Hindlimb muscle (tissue), 1 donor: ENCODE measurements at regions not wholly inside any gene's neighbourhood (a gene's known extent, or its start where the extent isn't known, plus 50 kb on each side); places are given as distances from the start of the nearest gene placed in this dataset.

ENCODE experiments used
- DNase-seq: peaks from one replicate; pipeline ENCODE4 v3.0.0-alpha.2; 2013

DNA sequence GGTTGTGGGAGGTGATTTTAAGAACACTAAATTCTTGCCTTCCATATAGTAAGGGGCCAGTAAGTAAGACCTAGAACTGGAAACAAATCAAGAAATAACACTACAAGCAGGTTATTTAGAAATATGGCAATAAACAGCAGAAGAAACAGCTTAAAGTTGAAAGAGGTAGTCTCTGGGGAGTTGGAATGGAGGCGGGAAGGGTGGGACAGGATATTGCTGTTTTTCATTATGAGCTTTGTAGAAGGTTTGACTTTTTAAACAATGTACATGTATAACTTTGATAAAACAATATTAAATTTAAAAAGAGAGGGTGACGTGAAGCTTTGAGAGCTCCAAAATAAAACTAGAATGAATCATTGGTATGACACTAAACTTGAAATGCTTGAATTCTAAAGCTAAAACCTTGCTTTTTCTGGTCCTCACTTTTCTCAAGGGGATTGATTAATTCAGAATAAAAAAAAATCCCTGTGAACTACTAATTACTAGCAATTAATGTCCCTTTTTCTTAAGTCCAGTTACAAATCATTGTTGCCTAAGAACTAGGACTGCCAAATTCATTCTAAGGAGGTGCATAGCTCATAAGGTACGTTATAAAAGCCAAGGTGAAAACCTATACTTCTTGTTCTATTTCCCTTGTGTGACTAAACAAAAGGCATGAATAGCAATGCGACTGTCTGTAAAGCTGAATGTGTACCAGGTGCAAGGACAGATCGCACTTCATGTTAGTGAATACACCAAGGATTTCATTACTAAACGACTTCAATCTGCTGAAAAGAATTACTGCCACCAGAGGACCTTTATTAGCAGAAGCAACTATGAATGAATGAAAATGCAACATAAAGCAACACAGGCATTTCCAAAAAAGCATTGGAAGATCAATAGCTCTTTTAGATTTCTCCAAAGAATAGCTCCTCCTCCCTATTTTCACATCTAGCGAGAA, 177.5 kb downstream of the RBM43 start:
- DNase-seq: peak; percentile 36

DNA sequence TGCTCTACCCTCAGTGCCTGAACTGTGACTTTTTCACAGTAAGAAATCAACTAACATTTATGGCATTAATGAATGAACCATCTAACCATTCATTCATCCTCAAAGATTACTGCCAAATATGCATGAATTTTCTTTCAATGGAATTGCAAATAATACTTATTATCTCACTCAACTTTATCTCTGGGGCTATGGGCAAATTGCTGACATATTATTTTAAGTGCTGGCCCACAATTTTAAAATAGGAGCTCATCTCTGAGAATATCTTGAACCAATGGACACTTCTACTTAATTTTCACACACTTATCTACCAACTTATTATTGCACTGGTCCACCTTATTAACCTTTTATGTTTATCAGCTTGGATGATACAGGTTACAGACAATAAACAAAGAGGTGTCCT, 182.8 kb downstream of the RBM43 start:
- no peak for DNase-seq

DNA sequence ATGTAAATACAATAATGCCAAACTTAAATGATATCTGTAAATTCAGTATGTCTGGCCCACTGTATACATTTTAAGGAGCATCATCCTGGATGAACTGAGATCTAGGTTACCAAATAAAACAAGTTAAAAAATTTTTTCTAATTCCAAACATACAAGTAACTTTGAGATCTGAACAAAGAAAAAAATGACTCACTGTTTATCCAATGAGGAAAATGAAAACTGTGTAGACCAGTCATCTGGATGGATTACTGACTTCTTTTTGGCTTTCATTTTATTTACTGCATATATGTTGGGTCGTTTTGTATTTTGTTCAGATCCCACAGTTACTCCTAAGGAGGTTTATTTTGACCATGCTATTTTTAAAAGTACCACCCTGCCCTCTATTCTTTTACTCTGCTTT, 189.8 kb downstream of the RBM43 start:
- DNase-seq: no peak

DNA sequence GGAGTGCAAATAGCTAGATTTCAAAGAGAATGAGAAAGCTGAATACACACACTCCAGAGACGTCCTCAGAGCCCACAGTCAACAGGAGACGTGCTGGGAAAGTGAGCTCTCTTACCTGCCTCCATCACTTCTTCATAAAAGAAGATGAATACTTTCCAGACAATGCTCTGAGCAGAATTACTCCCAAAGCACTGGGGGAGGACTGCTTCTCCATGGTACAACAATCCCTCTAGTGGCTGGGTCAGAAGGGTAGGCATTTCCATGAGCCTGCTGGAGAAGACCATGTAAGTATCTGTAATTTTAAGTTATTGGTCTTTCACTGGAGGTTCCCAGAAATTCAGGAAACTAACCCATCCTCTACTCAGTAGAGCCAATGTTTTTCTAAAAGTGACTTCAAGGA, 190.3 kb downstream of the RBM43 start:
- no peak for DNase-seq

DNA sequence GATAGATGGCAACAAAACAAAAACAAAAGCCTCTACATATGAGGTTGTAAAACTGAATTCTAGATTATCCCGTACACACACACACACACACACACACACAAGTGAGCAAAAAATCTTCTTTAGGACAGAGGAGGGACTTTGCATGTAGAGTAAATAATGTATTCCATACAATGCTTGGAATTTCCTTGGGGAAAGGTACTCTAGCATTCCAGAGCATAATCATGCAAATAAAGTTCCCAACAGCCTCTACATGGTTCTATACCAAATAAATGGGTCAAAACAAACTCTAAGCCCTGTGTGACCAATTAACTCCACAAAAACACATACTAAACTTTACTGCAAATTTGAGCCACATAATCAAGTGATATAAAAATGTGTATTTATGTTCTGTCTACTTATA, 191.4 kb downstream of the RBM43 start:
- no peak for DNase-seq

DNA sequence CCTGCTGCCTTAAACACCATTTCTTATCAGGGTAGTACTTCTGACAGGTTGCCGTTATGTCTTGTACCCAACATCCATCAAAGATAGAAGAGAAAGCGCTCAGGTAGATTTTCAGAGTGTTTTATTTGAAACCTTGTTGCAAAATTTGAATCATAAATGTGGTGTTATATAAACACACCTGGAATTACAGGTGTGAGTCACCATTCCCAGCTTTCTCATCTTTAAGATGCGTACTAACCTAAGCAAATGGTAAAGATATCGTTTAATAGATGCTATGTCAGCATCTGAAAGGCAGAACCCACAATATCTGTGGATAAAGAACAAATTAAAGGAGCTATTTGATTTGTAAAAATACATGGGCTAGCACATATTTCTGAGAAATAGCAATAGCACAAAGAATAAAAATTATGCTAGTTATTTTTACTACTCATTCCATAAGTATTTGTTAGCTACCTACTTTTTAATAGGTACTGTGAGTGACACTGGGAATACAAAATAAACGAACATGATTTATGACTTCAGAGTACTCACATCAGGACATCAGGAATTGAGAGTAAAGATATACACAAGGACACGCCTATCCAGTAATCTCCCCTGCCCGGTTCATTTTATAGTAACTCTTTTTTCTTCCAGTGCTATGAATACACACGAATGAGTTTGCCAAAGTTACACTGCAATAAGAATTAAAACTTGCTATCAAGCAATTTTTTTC, 193.8 kb downstream of the RBM43 start:
- DNase-seq: no peak

DNA sequence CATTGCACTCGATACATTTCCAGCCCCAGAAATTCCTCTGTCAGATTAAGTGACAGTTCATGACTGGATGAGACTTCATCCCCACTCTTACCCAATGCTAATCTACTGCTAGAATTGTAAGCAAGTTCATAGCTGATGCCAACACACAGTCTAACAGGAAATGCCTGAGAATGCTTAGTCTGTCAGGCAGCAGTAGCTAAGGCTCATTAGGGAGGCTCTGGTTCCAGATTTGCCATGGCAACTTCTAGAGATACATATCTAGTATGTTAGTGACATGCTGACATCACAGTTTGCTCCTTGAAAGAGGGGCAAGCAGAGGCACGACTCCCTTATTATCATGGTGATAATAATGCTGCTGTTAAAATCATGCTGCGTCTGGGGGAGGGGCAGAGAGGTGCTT, 198.4 kb downstream of the RBM43 start:
- no peak for DNase-seq

DNA sequence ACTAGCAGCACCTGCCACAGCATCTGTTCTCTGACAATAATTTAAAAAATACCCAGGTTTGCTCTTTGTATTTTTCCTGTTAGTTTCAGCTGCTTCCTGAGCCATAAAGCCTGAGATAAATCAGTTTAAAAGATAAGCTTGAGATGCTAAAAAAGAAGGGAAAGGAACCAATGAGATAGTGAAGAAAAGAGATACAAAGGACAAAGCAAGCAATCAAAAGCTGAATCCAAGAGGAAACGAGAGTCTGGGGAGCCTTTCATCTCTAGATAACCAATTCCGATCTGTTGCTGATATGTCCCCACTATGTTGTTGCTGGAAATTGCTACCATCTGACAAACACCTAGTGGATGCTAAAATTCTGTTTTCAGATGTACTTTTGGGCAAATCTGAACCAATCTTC, 201.4 kb downstream of the RBM43 start:
- no peak for DNase-seq

DNA sequence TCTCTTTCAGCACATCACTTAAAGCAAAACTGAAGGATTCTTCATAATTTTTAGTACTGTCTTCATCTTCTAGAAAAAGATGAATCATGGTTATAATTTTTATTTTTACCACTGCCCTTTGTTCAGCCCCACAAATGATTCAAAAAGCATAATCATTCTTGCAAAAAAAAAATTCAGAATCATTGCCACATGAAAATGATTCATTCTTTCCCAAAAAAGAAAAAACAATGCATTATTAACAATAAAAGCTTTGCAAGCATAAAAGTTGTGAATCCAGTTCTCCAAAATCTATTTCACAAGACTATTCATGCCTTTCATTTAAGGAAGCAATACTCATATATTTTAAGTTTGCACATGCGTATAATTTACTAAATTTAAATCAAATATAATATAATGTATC, 204.8 kb downstream of the RBM43 start:
- DNase-seq: no peak

DNA sequence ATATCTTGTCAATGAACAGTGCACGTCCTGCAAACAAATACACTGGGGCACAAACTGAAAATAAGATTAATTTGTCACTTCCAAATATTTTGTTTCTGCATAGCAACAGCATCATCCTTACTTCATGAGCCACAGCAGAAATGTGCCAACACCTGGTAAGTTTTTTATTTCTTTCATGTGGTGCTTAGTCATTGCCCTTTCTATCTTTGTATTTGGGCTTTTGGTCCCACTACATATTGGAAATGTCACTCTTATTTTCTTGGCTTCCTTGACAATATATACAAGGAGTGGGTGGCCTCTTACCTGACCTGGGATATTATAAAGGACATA, 208.0 kb downstream of the RBM43 start:
- no peak for DNase-seq

DNA sequence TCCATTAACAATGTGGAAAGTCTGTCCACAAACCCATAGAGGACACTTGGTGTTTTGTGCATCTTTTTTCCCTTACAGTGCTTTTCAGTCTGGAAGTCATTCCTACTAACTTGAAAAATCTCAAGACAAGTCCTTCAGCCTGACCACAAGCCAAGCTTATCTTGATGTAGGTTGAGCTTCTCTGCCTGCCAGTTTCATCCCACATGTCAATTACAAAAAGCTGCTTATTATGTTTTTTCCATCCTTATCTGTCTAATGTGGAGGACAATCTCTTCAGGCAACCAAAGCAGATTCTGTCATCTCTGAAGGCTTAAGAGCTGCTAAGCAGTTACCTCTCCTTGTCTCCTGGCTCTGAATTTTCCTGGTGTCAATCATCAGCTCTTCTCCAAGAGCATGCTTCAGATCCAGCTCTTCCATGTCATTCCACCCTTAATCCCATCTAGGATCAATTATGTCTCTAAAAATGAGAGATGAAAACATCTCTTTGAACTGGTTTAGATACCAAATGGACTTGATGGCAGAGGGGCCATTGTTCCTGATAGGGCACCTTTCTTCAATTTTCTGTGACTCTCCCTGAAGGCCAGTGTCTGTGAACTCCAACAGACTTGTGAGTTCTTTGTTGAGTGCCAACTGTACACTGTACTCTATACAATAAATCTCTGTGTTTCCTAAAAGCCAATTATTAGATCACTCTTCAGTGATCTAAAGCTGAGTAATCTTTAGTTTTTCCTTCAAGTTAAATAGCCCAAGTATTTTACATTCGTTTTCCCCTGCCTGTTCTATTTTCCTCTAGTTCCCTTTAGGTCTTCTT, 208.6 kb downstream of the RBM43 start:
- DNase-seq: no peak

DNA sequence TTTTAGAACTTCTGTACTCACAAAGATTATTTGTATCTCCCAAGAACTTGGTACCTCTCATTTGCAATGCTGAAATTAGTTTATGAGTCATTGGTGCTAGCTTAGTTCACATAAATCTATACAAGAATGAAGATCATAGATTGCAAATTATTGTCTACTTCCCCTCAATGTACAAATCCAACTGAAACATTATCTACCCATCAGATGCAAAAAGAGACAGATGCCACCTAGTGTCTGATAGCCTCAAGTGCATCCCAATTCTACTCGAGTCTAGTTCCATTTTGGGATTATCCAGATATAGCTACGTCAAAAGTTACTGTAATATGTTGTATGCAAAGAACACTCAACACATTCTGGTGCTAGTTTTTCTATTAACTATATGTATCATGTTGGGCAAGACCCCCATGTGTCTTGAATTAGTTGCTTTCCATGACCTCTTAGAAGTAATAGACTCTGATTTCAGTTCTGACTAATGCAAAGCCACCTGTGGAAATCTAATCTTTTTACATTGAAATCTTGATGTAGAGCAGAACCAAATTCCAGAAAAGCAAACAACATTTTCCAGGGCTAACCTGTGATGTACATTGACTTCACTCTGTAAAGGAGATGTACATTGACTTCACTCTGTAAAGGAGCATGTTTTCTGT, 210.0 kb downstream of the RBM43 start:
- DNase-seq: no peak

DNA sequence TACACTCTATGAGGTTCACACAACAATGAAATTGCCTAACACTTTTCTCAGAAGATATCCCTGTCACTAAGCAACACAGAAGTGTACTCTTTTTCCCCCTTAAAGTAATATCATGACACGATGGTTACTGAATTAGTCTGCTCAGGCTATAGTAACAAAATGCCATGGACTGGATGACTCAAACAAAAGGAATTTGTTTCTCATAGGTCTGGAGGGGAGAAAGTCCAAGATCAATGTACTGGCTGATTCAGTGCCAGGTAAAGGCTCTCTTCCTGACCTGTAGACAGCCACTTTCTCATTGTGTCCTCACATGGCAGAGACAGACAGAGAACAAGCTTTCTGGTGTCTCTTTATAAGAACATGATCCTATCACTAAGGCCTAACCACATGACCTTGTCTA, 211.9 kb downstream of the RBM43 start:
- DNase-seq: no peak

DNA sequence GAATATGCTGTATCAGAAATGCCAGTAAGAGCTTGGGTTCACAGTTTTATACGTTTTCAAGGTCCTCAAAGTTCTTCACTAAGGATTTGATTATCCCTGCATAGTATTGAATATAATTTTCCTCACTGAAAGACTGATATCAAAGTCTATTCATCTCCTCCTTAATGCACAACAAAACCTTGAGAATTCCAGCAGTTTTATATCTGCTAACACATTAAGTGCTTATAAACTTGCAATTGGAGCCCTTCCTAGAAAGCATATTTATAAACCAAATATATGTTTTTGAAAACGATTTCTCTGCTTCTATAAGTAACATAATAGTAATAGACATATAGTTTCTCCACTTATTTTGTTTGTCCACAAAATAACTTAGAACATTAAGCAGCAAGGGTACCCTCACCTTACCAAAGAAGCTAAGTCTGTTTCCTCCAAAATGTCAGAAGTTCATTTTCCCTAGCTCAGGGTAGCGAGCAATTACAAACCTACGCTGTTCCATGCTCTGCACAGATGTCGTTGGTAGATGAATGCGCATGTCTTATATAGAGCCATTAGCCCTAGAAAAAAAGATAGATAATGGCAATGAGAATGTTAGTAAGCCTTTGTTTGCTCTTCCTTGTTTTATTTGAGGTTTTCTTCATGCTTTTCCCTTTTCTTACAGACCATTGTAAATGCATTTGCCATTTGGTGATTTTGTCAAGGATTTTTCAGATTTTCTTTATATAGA, 213.2 kb downstream of the RBM43 start:
- no peak for DNase-seq

DNA sequence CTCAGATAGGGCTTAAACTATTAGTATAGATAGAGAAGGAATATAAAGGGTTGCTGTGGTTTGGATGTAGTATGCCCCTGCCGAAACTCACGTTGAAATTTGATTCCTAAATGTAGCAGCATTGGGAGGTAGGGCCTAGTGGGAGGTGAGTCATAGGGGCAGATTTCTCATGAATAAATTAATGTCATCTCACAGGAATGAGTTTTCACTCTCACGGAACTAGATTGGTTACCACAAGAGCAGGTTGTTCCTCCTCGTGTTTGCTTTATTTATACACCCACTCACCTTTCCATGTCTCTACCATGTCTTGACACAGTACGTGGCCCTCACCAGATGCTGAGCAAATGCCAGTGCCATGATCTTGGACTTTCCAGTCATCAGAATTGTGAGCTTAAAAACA, 218.2 kb downstream of the RBM43 start:
- no peak for DNase-seq

DNA sequence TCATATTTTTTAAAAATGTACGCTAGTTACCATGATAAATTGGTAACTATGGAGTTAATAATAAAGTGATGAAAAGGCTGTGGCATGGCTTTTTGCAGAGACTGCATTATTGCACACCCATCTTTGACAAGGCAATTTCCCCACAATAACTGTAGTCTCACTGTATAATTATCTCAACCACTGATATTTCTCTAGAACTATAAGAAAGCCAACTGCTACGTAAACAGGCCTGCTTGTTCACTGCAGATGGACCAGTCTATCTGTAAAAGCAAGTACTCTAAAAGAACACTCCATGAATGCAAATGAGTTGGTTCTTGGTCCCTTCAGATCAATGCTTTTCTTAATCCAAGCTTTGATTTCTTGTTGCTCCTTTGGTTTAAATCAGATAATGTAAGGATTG, 218.7 kb downstream of the RBM43 start:
- no peak for DNase-seq

DNA sequence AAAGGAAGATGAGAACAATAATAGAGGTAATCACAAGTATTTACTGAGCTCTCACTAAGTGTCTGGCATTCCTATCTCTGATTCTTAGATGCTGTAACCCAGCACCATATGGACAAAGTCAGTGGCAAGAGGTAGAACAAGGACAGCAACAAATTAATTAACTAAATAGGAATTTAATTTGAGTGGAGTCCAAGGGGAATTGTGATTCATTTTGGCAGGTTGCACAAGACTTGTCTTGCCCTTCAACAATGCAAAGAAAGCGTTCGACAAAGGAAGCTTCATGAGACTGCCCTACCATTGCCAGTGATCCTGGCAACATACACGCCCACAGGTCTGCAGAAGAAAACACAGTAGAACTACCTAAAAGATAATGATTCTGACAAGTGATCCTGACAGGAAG, 221.6 kb downstream of the RBM43 start:
- no peak for DNase-seq

DNA sequence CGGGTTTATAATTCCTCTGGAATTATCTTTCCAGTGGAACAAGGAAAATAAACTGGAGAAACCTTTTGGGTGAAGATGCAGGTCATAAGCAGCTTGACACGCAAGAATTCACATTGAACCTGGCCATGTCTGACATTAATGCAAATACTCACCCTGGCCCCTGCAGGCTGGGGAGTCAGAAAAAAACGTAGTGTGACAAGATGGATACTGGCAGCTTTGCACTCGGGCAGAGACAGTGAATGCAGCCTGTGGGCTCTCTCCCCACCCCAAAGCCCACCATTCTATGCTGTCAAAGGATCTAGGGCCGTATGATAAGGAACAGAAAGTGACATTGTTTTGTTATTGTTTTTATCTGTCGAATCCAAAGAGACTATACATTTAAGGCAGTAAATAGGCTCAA, 223.1 kb downstream of the RBM43 start:
- DNase-seq: no peak

DNA sequence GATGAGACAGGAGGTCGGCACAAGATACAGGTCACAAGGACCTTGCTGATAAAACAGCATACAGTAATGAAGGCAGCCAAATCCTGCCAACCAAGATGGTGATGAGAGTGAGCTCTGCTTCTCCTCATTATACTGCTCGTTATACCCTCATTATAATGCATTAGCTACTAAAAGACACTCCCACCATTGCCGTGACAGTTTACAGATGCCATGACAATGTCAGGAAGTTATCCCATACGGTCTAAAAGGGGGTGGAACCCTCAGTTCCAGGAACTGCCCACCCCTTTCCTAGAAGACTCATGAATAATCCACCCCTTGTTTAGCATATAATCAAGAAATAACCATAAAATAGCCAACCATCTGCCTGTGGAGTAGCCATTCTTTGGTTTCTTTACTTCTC, 224.2 kb downstream of the RBM43 start:
- DNase-seq: no peak

DNA sequence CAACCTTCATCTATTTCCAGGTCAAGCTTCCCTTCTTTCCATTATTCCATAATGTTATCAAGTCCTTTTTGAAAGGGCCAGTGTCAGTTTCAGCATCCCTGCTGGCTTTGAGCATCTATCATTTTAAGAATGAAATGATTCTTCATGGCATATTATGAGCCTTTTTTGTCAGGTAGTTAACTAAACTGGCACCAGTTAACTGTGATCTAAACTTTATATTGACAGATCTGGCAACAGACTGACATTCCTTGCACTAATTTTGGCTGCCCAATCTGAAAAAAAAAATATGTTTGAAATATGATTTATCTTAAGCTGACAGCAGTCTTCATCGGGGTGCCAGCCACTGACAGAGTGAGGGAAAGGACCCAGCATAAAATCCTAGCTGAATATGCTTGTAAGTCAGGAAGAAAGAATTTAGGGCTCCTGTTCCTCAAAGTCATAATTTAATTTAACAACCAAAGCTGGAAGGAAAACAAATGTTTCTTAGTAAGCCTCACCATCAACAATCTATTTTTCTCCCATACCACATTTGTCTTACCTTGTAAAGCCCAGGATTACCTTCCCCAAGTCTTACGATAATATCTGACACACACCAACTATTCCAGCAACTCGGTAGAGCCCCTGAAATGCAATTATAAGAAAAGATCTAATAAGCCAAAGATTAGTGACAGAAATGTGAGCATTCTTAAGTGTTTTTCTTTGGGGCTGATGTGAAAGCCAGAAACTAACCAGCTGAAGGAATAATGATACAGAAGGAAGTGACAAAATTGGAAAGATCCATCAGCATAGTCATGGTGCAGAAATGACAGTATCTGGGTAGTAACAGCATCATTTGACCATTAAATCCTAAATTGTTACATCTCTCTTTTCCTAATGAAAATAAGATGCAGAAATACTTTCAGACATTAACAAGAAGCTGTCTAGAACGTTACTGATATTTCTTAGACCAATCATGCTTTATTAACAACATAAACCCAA, 228.1 kb downstream of the RBM43 start:
- no peak for DNase-seq

DNA sequence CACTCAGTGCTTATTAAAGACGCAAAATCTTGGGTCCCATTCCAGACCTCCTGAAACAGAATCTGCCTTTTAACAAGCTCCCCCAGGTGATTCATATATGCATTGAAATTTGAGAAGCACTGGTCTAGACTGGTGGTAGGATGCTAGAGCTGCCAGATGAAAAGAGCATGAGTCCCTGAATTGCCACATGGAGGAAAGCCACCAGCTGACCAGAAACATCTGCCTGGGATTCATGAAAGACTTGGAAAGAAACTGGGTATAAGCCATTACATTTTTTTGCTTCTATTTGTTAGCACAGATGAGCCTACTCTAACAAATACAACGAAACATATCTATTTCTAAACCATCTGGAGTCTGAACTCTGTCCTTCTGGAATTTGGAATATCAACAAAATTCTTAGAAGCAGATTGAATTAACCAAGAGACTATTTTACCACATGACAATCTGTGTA, 228.9 kb downstream of the RBM43 start:
- peak; percentile 56 for DNase-seq
